HFFc6 (cell line): ENCODE measurements at regions not wholly inside any gene's neighbourhood (a gene's known extent, or its start where the extent isn't known, plus 50 kb on each side); places are given as distances from the start of the nearest gene placed in this dataset.

Source experiments
- DNase-seq: peaks from one replicate; pipeline ENCODE4 v3.0.0-alpha.2; 2018
- H3K27ac Mint-ChIP-seq: 2 replicates; pipeline ENCODE4 v1.8.0; 2020; ENCODE audit warnings: mild to moderate bottlenecking, mixed read lengths
- H3K27me3 Mint-ChIP-seq: 2 replicates; pipeline ENCODE4 v1.8.0; 2021; ENCODE audit warnings: mild to moderate bottlenecking, moderate library complexity, mixed read lengths; ENCODE audit not compliant: insufficient read depth
- H3K36me3 Mint-ChIP-seq: 2 replicates; pipeline ENCODE4 v1.8.0; 2021; ENCODE audit warnings: low read depth, mixed read lengths
- H3K4me1 Mint-ChIP-seq: 2 replicates; pipeline ENCODE4 v1.8.0; 2020; ENCODE audit warnings: low read depth, mixed read lengths
- H3K4me3 Mint-ChIP-seq: 2 replicates; pipeline ENCODE4 v1.8.0; 2020; ENCODE audit warnings: mild to moderate bottlenecking, moderate library complexity, mixed read lengths
- H3K9me3 Mint-ChIP-seq: 2 replicates; pipeline ENCODE4 v1.8.0; 2020; ENCODE audit warnings: mild to moderate bottlenecking, mixed read lengths
- TF ChIP-seq, protein P1 (sequence below): fragments of 200-600 bp; sonication (generic); IDR thresholded peaks from 2 replicates; pipeline ENCODE4 v1.5.0; 2021; ENCODE audit warnings: antibody characterized with exemption, mild to moderate bottlenecking

DNA sequence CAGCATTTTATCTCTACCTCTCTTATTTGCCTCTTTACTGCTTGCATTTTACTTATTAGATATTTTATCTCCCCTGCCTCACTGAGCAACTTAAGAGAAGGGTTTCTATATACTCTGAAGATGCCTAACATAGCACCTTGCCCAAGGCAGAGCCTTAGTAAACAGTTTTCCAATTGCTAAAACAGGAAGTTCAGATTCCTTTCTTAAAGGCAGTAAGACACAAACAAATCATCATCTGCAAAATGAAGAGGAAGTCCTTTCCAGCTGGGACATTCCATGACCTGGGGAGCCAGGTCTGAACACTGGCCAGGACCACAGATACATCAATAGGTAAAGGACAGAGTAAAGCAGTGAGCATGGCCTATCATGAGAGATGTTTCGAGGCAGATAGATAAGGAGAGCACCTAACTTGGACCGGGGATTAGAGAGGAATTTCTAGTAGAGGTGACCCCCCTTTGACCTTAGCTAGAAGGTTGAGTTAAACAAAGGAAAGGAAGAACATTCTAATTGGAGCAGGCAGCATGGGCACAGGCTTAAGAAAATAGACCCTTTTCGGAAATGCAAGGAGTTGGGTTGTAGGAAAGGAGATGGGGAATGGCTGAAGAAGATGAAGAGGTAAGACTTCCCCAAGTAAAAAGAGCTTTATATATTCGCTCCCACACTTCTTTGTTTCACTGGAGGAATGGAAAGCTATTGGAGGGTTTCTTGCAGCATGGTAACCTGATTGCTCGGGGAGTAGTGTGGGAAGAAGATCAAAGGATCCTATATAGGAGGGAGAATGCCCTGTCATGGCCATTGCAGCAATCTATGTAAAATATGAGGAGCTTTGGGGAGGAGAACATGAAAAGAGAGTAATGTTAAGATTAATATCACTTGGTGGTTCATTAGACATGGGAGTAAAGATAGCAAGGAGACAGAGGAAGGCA is 94.8 kb downstream of the PHLDA1 start:
- H3K9me3 Mint-ChIP-seq: 0 out of 2 replicates have a peak, but pooled peaks cover 4% of the 10 kb centered on the region
- H3K27me3 Mint-ChIP-seq: no peaks in the 10 kb centered on the region
- TF ChIP-seq, protein P1, sequence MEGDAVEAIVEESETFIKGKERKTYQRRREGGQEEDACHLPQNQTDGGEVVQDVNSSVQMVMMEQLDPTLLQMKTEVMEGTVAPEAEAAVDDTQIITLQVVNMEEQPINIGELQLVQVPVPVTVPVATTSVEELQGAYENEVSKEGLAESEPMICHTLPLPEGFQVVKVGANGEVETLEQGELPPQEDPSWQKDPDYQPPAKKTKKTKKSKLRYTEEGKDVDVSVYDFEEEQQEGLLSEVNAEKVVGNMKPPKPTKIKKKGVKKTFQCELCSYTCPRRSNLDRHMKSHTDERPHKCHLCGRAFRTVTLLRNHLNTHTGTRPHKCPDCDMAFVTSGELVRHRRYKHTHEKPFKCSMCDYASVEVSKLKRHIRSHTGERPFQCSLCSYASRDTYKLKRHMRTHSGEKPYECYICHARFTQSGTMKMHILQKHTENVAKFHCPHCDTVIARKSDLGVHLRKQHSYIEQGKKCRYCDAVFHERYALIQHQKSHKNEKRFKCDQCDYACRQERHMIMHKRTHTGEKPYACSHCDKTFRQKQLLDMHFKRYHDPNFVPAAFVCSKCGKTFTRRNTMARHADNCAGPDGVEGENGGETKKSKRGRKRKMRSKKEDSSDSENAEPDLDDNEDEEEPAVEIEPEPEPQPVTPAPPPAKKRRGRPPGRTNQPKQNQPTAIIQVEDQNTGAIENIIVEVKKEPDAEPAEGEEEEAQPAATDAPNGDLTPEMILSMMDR: no peak
- H3K4me3 Mint-ChIP-seq: no peak overlapping the region
- no peak overlapping the region for H3K27ac Mint-ChIP-seq
- DNase-seq: no peak
- peaks cover 31% of the 10 kb centered on the region for H3K4me1 Mint-ChIP-seq
- no peaks in the 10 kb centered on the region for H3K36me3 Mint-ChIP-seq

- TF ChIP-seq, protein P1: no peak
- Mint-ChIP-seq H3K9me3 (0 out of 2 replicates have a peak, but pooled peaks cover 4% of the 10 kb centered on the region), H3K4me3 (no peak overlapping the region), H3K4me1 (peaks cover 31% of the 10 kb centered on the region), H3K36me3 (no peaks in the 10 kb centered on the region), H3K27ac (no peak overlapping the region), H3K27me3 (no peaks in the 10 kb centered on the region)
- DNase-seq: no peak
These were observed 95.9 kb downstream of the PHLDA1 start for GRCh38 chr12:75935539-75936242.

GRCh38 chr12:75933101-75933500 is 98.5 kb downstream of the PHLDA1 start:
- H3K4me3 Mint-ChIP-seq: no peak overlapping the region
- H3K9me3 Mint-ChIP-seq: no peaks in the 10 kb centered on the region
- H3K27me3 Mint-ChIP-seq: no peaks in the 10 kb centered on the region
- peaks cover 31% of the 10 kb centered on the region for H3K4me1 Mint-ChIP-seq
- H3K36me3 Mint-ChIP-seq: no peaks in the 10 kb centered on the region
- TF ChIP-seq, protein P1: no peak
- DNase-seq: peak; percentile 74
- peak overlapping the region; percentile 69 for H3K27ac Mint-ChIP-seq

GRCh38 chr12:75932241-75932640 is 99.3 kb downstream of the PHLDA1 start:
- Mint-ChIP-seq H3K36me3 (peaks cover 5% of the 10 kb centered on the region; the same call in 1 of the 2 replicates), H3K27ac (no peak overlapping the region; the same call in 1 of the 2 replicates), H3K4me1 (peaks cover 31% of the 10 kb centered on the region), H3K9me3 (no peaks in the 10 kb centered on the region), H3K4me3 (no peak overlapping the region), H3K27me3 (no peaks in the 10 kb centered on the region)
- no peak for DNase-seq
- TF ChIP-seq, protein P1: no peak

DNA sequence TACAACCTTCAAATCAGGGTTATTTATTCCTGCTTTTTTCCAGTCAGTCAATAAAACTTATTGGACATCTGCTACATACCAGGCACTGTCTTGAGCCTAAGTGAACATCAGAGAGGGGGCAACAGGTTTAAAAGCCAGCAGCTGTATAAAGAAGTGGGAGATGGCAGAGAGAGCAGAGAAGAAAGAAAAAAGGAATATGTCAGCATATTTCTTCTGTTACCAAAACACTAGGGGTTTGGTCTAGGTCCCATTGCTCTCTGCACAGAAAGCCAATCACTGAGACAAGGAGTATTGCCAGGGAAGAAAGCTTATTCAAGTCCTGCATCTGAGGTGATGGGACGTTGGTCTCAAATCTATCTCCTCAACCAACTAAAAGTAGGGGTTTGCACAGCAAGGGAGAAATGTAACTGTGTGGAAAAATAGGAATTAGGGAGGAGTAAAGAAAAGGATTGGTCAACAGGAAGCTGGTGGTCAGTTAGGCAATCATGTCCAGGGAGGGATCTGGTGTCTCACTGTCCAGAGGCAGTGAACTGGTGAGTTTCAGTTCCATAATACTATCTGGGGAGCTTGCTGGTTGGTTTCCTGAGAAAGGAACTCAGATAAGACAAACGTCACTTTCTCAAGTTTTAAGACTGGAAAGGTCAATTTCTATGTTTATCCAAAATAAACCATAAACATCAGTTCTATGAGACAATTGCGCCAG is 107.5 kb downstream of the PHLDA1 start:
- TF ChIP-seq, protein P1: no peak
- Mint-ChIP-seq H3K27ac (no peak overlapping the region), H3K9me3 (peaks cover 25% of the 10 kb centered on the region), H3K4me3 (no peak overlapping the region), H3K27me3 (peaks cover 2% of the 10 kb centered on the region), H3K4me1 (peaks cover 13% of the 10 kb centered on the region), H3K36me3 (peaks cover 39% of the 10 kb centered on the region)
- DNase-seq: peak; percentile 6
